H9 (cell line): ENCODE measurements at regions not wholly inside any gene's neighbourhood (a gene's known extent, or its start where the extent isn't known, plus 50 kb on each side); places are given as distances from the start of the nearest gene placed in this dataset.

Experiments used
- DNase-seq: peaks from one replicate; pipeline ENCODE4 v3.0.0-alpha.2; 2017
- H2AFZ ChIP-seq: one replicate; pipeline ENCODE4 v1.6.1; 2013; ENCODE audit warnings: mild to moderate bottlenecking, low read length, control low read depth, moderate library complexity
- H2AK5ac ChIP-seq: 2 replicates; pipeline ENCODE4 v1.6.1; 2013; ENCODE audit warnings: low read length, control low read depth, mixed read lengths; ENCODE audit not compliant: insufficient read length
- H2BK120ac ChIP-seq: one replicate; pipeline ENCODE4 v1.6.1; 2013; ENCODE audit warnings: low read depth, mild to moderate bottlenecking, low read length, control low read depth, inconsistent platforms; ENCODE audit not compliant: poor library complexity, severe bottlenecking
- H2BK12ac ChIP-seq: 2 replicates; pipeline ENCODE4 v1.6.1; 2013; ENCODE audit warnings: low read length, control low read depth, mixed read lengths, low read depth; ENCODE audit not compliant: insufficient read length
- H2BK15ac ChIP-seq: 2 replicates; pipeline ENCODE4 v1.6.1; 2013; ENCODE audit warnings: low read depth, low read length, control low read depth
- H2BK20ac ChIP-seq: one replicate; pipeline ENCODE4 v1.6.1; 2013; ENCODE audit warnings: low read depth, mild to moderate bottlenecking, low read length, control low read depth, inconsistent platforms; ENCODE audit not compliant: poor library complexity, severe bottlenecking
- H2BK5ac ChIP-seq: 2 replicates; pipeline ENCODE4 v1.6.1; 2013; ENCODE audit warnings: low read length, control low read depth, mixed read lengths; ENCODE audit not compliant: insufficient read length
- H3K14ac ChIP-seq: 2 replicates; pipeline ENCODE4 v1.6.1; 2013; ENCODE audit warnings: low read length, control low read depth; ENCODE audit not compliant: insufficient read depth
- H3K18ac ChIP-seq: 2 replicates; pipeline ENCODE4 v1.6.1; 2013; ENCODE audit warnings: low read depth, mild to moderate bottlenecking, mixed read lengths, low read length, control low read depth; ENCODE audit not compliant: insufficient read length
- H3K23ac ChIP-seq: 2 replicates; pipeline ENCODE4 v1.6.1; 2013; ENCODE audit warnings: low read length, control low read depth, mixed read lengths, low read depth; ENCODE audit not compliant: insufficient read length
- H3K23me2 ChIP-seq: 2 replicates; pipeline ENCODE4 v1.6.1; 2013; ENCODE audit warnings: low read depth, mild to moderate bottlenecking, mixed read lengths, low read length, control low read depth; ENCODE audit not compliant: insufficient read length, poor library complexity, severe bottlenecking
- H3K27ac ChIP-seq: 2 replicates; pipeline ENCODE4 v1.5.1; 2013; ENCODE audit warnings: low read length, control low read depth, mixed read lengths, low read depth; ENCODE audit not compliant: insufficient read length
- H3K27me3 ChIP-seq: 2 replicates; pipeline ENCODE4 v1.6.1; 2013; ENCODE audit warnings: low read length, control low read depth, inconsistent platforms; ENCODE audit not compliant: insufficient read depth
- H3K4ac ChIP-seq: 2 replicates; pipeline ENCODE4 v1.6.1; 2013; ENCODE audit warnings: low read depth, mild to moderate bottlenecking, control low read depth, inconsistent platforms, low read length, moderate library complexity
- H3K4me1 ChIP-seq: 2 replicates; pipeline ENCODE4 v1.6.1; 2013; ENCODE audit warnings: low read length, control low read depth, inconsistent platforms; ENCODE audit not compliant: insufficient read depth
- H3K4me2 ChIP-seq: 2 replicates; pipeline ENCODE4 v1.6.1; 2013; ENCODE audit warnings: low read length, control low read depth, mixed read lengths; ENCODE audit not compliant: insufficient read length, insufficient read depth
- H3K56ac ChIP-seq: 2 replicates; pipeline ENCODE4 v1.6.1; 2013; ENCODE audit warnings: low read depth, mild to moderate bottlenecking, mixed read lengths, low read length, control low read depth; ENCODE audit not compliant: insufficient read length
- H3K79me1 ChIP-seq: 2 replicates; pipeline ENCODE4 v1.6.1; 2013; ENCODE audit warnings: low read depth, mild to moderate bottlenecking, moderate library complexity, low read length, control low read depth, inconsistent platforms; ENCODE audit not compliant: insufficient read depth, poor library complexity, severe bottlenecking
- H3K79me2 ChIP-seq: 2 replicates; pipeline ENCODE4 v1.6.1; 2013; ENCODE audit warnings: low read length, control low read depth, inconsistent platforms; ENCODE audit not compliant: insufficient read depth
- H3K9ac ChIP-seq: 2 replicates; pipeline ENCODE4 v1.6.1; 2013; ENCODE audit warnings: low read length, control low read depth, mixed read lengths; ENCODE audit not compliant: insufficient read length; ENCODE audit errors: extremely low read depth
- H3K9me3 ChIP-seq: one replicate; pipeline ENCODE4 v1.6.1; 2013; ENCODE audit warnings: low read depth, low read length, inconsistent platforms; ENCODE audit not compliant: control insufficient read depth
- H3T11ph ChIP-seq: one replicate; pipeline ENCODE4 v1.6.1; 2013; ENCODE audit warnings: mild to moderate bottlenecking, low read length, control low read depth, inconsistent platforms
- H4K20me1 ChIP-seq: one replicate; pipeline ENCODE4 v1.6.1; 2013; ENCODE audit not compliant: control insufficient read depth, insufficient read length, insufficient read depth
- H4K5ac ChIP-seq: 2 replicates; pipeline ENCODE4 v1.6.1; 2013; ENCODE audit warnings: low read depth, mild to moderate bottlenecking, mixed read lengths, low read length, control low read depth; ENCODE audit not compliant: insufficient read length
- H4K8ac ChIP-seq: replicated peaks from 2 replicates; pipeline ENCODE4 v1.6.1; 2013; ENCODE audit warnings: low read length, control low read depth, mixed read lengths, low read depth; ENCODE audit not compliant: insufficient read length
- H4K91ac ChIP-seq: 2 replicates; pipeline ENCODE4 v1.6.1; 2013; ENCODE audit warnings: low read depth, mild to moderate bottlenecking, moderate library complexity, mixed read lengths, low read length, control low read depth; ENCODE audit not compliant: insufficient read length
- H3K27ac Mint-ChIP-seq, 3 experiments: 2 replicates in 2 of 3; 3 replicates in 1 of 3; pipeline ENCODE4 v1.8.0; 2020 to 2021; ENCODE audit warnings: mixed read lengths in 3 of 3, mild to moderate bottlenecking in 1 of 3, moderate library complexity in 1 of 3
- H3K27me3 Mint-ChIP-seq: 2 replicates; pipeline ENCODE4 v1.8.0; 2021; ENCODE audit warnings: low read depth, mild to moderate bottlenecking, moderate library complexity, mixed read lengths
- H3K36me3 Mint-ChIP-seq, 3 experiments: 2 replicates in 2 of 3; 3 replicates in 1 of 3; pipeline ENCODE4 v1.8.0; 2020 to 2021; ENCODE audit warnings: low read depth in 3 of 3, mixed read lengths in 3 of 3; ENCODE audit not compliant: insufficient read depth in 1 of 3
- H3K4me1 Mint-ChIP-seq, 2 experiments: 2 replicates each; pipeline ENCODE4 v1.8.0; 2020; ENCODE audit warnings: mixed read lengths in 2 of 2
- H3K4me3 Mint-ChIP-seq, 2 experiments: 2 replicates in 1 of 2; 3 replicates in 1 of 2; pipeline ENCODE4 v1.8.0; 2020 to 2021; ENCODE audit warnings: mild to moderate bottlenecking in 2 of 2, mixed read lengths in 2 of 2, moderate library complexity in 1 of 2
- H3K9me3 Mint-ChIP-seq, 2 experiments: 2 replicates in 1 of 2; 3 replicates in 1 of 2; pipeline ENCODE4 v1.8.0; 2020; ENCODE audit warnings: mild to moderate bottlenecking in 2 of 2, mixed read lengths in 2 of 2, moderate library complexity in 1 of 2
- CTCF ChIP-seq: fragments of 200-600 bp; sonication (generic); conservative IDR thresholded peaks from 3 replicates; pipeline ENCODE4 v1.8.0; 2021; ENCODE audit warnings: antibody characterized with exemption, mild to moderate bottlenecking
- WGBS: extraction: QIAGEN DNeasy Blood & Tissue Kit; methylation state at CpG from one replicate; pipeline ENCODE4 v1.1.7; 2013; ENCODE audit warnings: missing lambda C conversion rate, low lambda C conversion rate, mixed read lengths; ENCODE audit not compliant: insufficient read length; ENCODE audit errors: extremely low coverage; 5-methylcytosine and 5-hydroxymethylcytosine counted together

GRCh38 chr4:81626851-81627250, 155.1 kb upstream of the RASGEF1B start:
- no peak overlapping the region for H3K18ac ChIP-seq
- H2BK12ac ChIP-seq, result no peak overlapping the region
- H3K4me1 ChIP-seq, result peaks cover under 1% of the 10 kb centered on the region; the same call in 1 of the 2 replicates
- no peak overlapping the region for H3K4ac ChIP-seq
- no peaks in the 10 kb centered on the region for H3K79me1 ChIP-seq
- H3K9ac ChIP-seq, result no peak overlapping the region
- H3K79me2 ChIP-seq, result no peaks in the 10 kb centered on the region
- no peak overlapping the region for H3K27ac ChIP-seq
- no peak overlapping the region for H4K5ac ChIP-seq
- Mint-ChIP-seq H3K27me3 (no peaks in the 10 kb centered on the region), H3K27ac (no peak overlapping the region), H3K9me3 (no peaks in the 10 kb centered on the region), H3K36me3 (no peaks in the 10 kb centered on the region), H3K4me3 (no peak overlapping the region), H3K4me1 (peaks cover 15 to 16% of the 10 kb centered on the region in 2 experiments)
- no peak overlapping the region for H4K91ac ChIP-seq
- H2BK120ac ChIP-seq, result no peak overlapping the region
- no peak overlapping the region for H3K56ac ChIP-seq
- TF ChIP-seq CTCF, result no peak
- no CpG with 5 or more reads among the region's 5 CpGs for WGBS
- no peak overlapping the region for H3K4me2 ChIP-seq
- H3K9me3 ChIP-seq, result no peaks in the 10 kb centered on the region
- no peak overlapping the region for H2BK15ac ChIP-seq
- H2AK5ac ChIP-seq, result no peak overlapping the region
- no peak overlapping the region for H3T11ph ChIP-seq
- no peak overlapping the region for H2BK5ac ChIP-seq
- H4K8ac ChIP-seq, result no peak overlapping the region
- H3K27me3 ChIP-seq, result no peaks in the 10 kb centered on the region
- no peak overlapping the region for H2BK20ac ChIP-seq
- H4K20me1 ChIP-seq, result no peaks in the 10 kb centered on the region
- no peak for DNase-seq
- H3K23ac ChIP-seq, result no peak overlapping the region
- no peaks in the 10 kb centered on the region for H3K23me2 ChIP-seq
- no peak overlapping the region for H2AFZ ChIP-seq
- no peak overlapping the region for H3K14ac ChIP-seq
